Mesenteric fat pad (tissue), 1 donor: ENCODE measurements at regions not wholly inside any gene's neighbourhood (a gene's known extent, or its start where the extent isn't known, plus 50 kb on each side); places are given as distances from the start of the nearest gene placed in this dataset.

Experiments
- DNase-seq: peaks from one replicate; pipeline ENCODE4 v3.0.0-alpha.2; 2020; ENCODE audit warnings: low spot score
- donor health status: DM: yes; HTN: yes; CAD: no.

DNA sequence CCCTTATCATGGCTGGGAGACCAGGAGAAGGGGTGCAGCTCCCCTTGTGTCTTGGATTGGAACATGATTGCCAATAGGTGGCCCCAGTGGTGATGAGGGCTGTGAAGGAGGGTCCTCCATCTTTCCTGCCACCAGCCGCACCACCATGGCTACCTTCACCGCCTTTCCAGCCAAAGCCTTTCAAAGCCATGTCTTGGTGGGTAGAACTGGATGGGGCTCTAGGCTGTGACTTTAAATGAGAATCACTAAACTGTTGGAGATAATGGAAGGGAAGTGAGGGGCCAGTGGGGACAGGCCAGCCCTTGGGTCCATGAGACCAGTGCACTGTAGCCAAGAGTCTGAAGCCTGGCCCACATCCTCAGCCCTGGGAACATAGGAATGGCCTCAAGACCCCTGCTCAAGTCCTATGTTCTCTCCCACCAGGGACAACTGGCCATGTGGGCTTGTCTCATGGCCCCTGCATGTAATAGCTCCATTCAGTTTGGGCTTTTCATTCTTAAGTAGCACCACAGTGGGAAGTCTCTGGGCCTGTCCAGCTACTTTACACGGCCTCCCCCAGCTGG, 345.7 kb downstream of the DYSF start:
- peak; percentile 78 for DNase-seq

- peak; percentile 81 for DNase-seq
These were observed 345.1 kb downstream of the DYSF start for GRCh38 chr2:71798266-71799012.

DNA sequence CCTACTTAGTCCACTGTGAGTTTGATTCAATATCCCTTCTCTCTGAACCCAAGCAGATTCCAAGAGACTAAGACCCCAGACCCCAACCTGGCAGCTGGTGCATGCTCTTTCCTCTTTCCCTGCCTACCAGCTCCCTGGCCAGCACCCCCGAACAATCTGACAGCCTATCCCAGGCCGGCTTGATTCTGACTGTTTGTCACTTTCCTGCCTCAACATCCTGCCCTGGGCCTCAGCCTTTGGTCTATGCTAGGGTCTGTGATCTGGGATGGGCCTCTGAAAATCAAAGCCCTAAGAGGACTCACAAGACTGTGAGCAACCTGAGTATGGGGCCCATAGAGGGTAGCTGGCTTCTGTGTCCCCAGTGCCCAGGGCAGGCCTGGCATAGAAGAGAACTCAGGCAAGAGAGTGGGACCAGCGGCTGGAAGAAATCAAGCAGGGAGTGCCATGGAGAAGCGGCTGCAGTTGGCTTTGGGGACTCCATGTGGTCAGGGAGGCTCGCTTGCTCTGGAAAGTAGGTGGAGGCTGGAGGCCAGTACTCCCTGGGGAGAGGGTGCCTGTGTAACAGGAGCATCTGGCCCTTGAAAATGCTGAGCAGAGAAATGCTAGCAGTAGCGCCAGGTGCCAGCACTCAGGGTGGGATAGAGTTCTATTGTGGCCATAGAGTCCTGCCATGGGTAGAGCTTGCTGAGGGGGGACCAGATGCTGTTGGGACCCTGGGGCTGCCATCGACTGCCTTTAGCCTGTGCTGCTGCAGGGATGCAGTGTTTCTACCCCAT, 343.9 kb downstream of the DYSF start:
- peak; percentile 68 for DNase-seq

DNA sequence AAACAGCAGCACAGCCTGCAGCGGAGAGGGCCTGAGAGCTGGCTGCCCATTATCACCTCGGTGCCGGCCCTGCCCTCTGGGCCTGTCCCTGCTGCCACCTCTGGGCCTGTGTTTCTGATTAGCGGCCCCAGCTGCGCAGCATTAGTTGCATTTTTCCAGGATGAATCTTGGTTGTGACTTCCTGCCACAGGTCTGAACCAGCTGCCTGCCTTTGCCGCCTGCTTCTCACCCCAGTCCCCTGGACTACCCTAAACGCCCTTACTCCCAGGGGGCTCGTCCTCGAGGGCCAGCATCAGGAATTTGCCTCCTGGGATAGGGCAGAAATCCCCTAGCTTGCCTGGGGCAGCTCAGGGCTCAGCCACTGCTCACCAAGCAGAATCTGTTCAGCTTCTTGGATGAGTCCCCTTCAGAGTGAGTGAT, 342.8 kb downstream of the DYSF start:
- DNase-seq, result peak; percentile 47

- no peak for DNase-seq
These were observed 342.1 kb downstream of the DYSF start for GRCh38 chr2:71795486-71795885.

GRCh38 chr2:71794611-71795010, 341.2 kb downstream of the DYSF start:
- DNase-seq, result peak; percentile 65

- peak; percentile 62 for DNase-seq
These were observed 340.6 kb downstream of the DYSF start for GRCh38 chr2:71793926-71794325.

- DNase-seq, result peak; percentile 35
These were observed 339.8 kb downstream of the DYSF start for GRCh38 chr2:71792926-71793761.

GRCh38 chr2:71791501-71792135, 338.3 kb downstream of the DYSF start:
- peak; percentile 76 for DNase-seq

GRCh38 chr2:71791061-71791450, 337.7 kb downstream of the DYSF start:
- DNase-seq, result peak; percentile 76

DNA sequence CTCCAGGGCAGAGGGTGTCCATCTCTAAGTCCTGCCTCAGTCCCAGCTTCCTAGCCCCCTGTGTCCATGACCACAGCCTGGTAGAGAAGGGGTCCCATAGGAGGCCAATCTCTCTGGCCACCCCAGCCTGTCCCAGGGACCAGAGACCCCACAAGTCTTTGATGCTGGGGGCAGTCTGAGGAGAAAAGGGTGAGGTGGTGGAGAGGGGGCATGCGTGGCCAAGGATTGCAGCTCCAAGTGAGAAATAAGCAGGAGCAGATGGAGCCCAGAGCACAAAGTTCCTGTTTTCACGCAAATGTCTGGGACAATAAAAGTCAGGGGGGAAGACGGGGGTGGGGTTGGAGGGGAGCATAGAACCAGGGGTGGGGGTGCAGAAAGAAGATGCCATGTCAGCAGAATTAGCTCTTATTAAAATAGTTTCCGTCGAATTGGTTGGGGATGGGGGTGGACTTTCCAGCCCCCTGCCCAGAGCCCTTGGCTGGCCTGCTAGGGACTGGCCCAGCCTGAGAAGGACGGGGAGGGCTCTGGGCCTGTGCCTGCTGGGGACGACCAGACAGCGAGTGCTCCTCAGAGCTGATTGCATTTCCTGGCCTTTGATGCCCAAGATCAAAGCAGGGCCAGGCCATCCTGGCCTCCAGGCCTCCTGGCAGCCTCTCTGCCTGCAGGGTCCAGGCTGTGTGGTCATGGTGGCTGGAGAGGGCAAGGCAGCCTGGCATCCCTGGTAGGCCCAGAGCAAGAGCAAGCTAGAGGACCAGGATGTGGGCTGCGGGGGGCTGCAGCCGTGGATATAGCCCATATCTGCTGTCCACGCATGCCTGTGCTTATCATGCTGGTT, 337.1 kb downstream of the DYSF start:
- peak; percentile 67 for DNase-seq

DNA sequence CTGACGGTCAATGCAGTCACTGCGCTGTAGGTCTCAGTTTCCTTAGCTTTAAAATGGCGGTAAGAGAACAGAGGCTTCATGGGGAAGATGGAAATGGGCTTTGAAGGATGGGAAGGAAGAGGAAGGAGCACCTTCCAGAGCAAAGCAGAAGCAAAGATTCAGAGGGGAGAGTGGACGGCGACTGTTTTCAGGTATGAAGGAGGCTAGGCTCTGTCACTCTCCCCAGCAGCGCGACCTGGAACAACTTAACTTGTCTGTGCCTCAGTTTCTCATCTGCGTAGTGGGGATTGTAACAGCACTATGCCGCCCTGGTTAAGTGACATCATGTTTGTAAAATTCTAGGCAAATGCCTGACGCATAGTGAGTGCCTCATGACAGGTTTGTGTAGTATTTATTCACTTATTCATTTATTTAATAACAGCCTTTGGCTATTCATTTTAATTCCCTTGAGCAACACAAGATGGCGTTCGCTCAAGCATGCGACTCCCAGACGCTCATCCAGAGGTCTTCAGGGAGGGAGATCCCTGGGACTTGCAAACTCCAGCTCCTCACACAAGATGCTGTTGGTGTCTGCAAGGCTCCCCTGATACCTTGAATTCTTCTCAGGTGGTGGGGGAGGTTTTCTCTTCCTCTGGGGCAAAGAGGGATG, 336.3 kb downstream of the DYSF start:
- DNase-seq, result no peak

DNA sequence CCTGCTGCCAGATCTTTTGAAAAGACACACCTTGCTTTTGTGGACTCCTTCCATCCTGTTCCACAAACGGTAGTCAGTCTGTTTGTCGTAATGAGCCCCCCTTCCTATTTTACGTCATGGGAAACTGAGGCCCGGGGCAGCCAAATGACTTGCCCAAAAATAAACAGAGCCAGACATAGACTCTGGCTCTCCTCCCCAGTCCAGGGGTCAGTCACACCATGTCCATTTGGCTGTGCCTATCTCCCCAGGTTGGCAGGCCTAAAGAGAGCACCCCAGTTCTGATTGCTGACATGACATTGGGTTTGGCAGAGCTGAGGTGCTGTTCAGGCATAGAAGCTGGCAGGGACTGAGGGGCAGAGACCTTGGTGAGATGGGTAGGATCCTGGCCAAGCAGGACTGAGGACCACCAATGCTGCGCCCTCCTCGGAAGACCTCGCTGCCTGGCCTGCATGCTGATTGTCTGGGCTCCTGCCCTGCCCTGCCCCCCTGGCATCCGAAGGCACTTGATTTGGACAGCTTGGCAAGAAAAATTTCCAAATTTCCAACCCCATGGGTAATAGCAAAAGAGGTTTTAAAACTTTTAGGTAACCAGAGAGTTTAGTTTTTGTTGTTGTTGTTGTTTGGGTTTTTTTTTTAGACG, 335.4 kb downstream of the DYSF start:
- DNase-seq, result no peak

DNA sequence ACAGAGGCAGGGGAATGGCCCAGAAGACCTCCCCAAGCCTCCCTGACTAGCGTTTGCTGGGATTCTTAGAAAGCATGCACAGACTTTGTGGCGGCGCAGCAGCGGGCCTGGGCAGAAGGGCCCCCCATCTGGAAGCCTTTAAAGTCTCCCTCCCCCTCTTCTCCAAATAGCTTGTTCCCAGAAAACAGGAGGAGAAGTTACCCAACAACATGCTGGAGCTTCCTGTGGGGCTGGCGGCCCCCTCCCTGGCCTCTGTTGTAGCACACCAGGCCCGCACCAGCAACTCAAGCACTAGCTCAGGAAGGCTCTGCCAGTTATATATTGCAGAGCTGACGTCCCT, 334.8 kb downstream of the DYSF start:
- no peak for DNase-seq

- no peak for DNase-seq
These were observed 334.3 kb downstream of the DYSF start for GRCh38 chr2:71787476-71788185.

GRCh38 chr2:71787108-71787415, 333.7 kb downstream of the DYSF start:
- no peak for DNase-seq

GRCh38 chr2:71786291-71787107, 333.1 kb downstream of the DYSF start:
- DNase-seq, result peak; percentile 75

DNA sequence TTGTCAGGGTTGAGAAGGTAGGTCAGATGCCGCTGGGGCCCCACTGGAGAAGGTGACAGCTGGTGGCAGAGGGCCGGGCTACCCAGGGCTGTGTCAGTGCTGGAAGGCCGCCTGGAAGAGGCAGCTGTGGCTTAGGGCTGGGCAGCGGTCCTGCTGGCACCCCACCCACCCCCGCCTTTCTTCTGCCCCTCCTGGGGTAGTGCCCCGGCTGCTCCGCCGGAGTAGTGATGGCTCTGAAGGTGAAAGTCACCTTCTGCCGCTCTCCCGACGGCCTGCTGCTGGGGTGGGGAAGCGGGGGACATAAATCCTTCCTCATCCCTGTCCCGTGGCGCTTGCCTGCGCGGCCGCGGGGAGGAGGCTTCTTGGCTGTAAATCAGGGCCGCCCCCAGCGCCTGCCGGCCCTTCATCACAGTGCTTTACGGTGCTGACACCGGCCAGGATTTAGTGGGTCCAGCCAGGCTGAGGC, 332.2 kb downstream of the DYSF start:
- DNase-seq, result peak; percentile 87
